Right ventricle myocardium inferior (tissue), 1 donor: ENCODE measurements at regions not wholly inside any gene's neighbourhood (a gene's known extent, or its start where the extent isn't known, plus 50 kb on each side); places are given as distances from the start of the nearest gene placed in this dataset.
"Not testable (repeated sequence)": the region's sequence is repeated elsewhere in the genome, so short reads cannot be mapped to it uniquely, and the experiment has no call there.

Source experiments
- ATAC-seq: fragments of 200-7000 bp; cut with Tn5 transposase; one replicate; pipeline ENCODE4 v1.9.1; 2020; ENCODE audit warnings: mild to moderate bottlenecking, moderate library complexity
- DNase-seq: peaks from one replicate; pipeline ENCODE4 v3.0.0; 2021; ENCODE audit errors: missing footprints
- intact Hi-C: fragments of 100-400 bp; cut with DNase I; formaldehyde crosslinking; loops from one replicate; pipeline ENCODE4 v1.11.0; 2022
- donor health status: DM: no; HTN: yes; CAD: no; lungs with severe emphysema.

- intact Hi-C loops, result no loop called here
- DNase-seq, result no peak
- ATAC-seq, result no peak
These were observed 526.4 kb downstream of the CBLN4 start for GRCh38 chr20:55478724-55479450.

- no peak for DNase-seq
- intact Hi-C loops, result no loop called here
- ATAC-seq, result no peak
These were observed 532.6 kb downstream of the CBLN4 start for GRCh38 chr20:55472704-55473103.

- intact Hi-C loops, result no loop called here
- no peak for DNase-seq
- no peak for ATAC-seq
These were observed 534.0 kb downstream of the CBLN4 start for GRCh38 chr20:55471052-55472006.

- no peak for ATAC-seq
- intact Hi-C loops, result no loop called here
These were observed 536.2 kb downstream of the CBLN4 start for GRCh38 chr20:55469074-55469473.

GRCh38 chr20:55461519-55461918 is 543.8 kb downstream of the CBLN4 start:
- ATAC-seq (no peak), DNase-seq (no peak)
- intact Hi-C loops, result no loop called here

More at GRCh38 chr20:55469074-55469473, 536.2 kb downstream of the CBLN4 start:
- DNase-seq, result no peak

GRCh38 chr20:55456316-55456940 is 548.9 kb downstream of the CBLN4 start:
- DNase-seq (no peak), ATAC-seq (no peak)
- intact Hi-C loops, result no loop called here

GRCh38 chr20:55449091-55449490 is 556.2 kb downstream of the CBLN4 start:
- no peak for ATAC-seq
- no peak for DNase-seq
- intact Hi-C loops, result no loop called here

- no peak for ATAC-seq
- DNase-seq, result no peak
- intact Hi-C loops, result no loop called here
These were observed 559.0 kb downstream of the CBLN4 start for GRCh38 chr20:55446301-55446700.

- ATAC-seq, result no peak
- intact Hi-C loops, result no loop called here
- DNase-seq, result no peak
These were observed 566.2 kb downstream of the CBLN4 start for GRCh38 chr20:55439070-55439469.

GRCh38 chr20:55437798-55438415 is 567.4 kb downstream of the CBLN4 start:
- ATAC-seq (no peak), DNase-seq (no peak)
- intact Hi-C loops, result no loop called here

GRCh38 chr20:55424968-55425367 is 580.4 kb downstream of the CBLN4 start:
- DNase-seq (no peak), ATAC-seq (peak; percentile 84)
- intact Hi-C loops, result no loop called here

GRCh38 chr20:55424476-55424875 is 580.8 kb downstream of the CBLN4 start:
- intact Hi-C loops, result no loop called here
- DNase-seq, result no peak
- no peak for ATAC-seq

GRCh38 chr20:55417836-55418235 is 587.5 kb downstream of the CBLN4 start:
- peak; percentile 60 for ATAC-seq
- no peak for DNase-seq
- intact Hi-C loops, result no loop called here

GRCh38 chr20:55415567-55416142 is 589.7 kb downstream of the CBLN4 start:
- ATAC-seq, result no peak
- no peak for DNase-seq
- intact Hi-C loops, result no loop called here

GRCh38 chr20:55412508-55412907 is 592.8 kb downstream of the CBLN4 start:
- ATAC-seq, intact Hi-C loops, DNase-seq: not testable (repeated sequence)

- intact Hi-C loops, result no loop called here
- ATAC-seq (no peak), DNase-seq (no peak)
These were observed 598.4 kb downstream of the CBLN4 start for GRCh38 chr20:55406891-55407290.

- DNase-seq, result no peak
- intact Hi-C loops, result loop anchor here (10.0 kb wide), 1 partner anchor 340 kb away; no protein-coding TSS in a partner anchor
- no peak for ATAC-seq
These were observed 610.7 kb downstream of the CBLN4 start for GRCh38 chr20:55394592-55394991.

- intact Hi-C loops, result loop anchor here (10.0 kb wide), 1 partner anchor 336 kb away; no protein-coding TSS in a partner anchor
- DNase-seq (no peak), ATAC-seq (no peak)
These were observed 614.5 kb downstream of the CBLN4 start for GRCh38 chr20:55390791-55391190.

GRCh38 chr20:55386686-55387085 is 618.6 kb downstream of the CBLN4 start:
- ATAC-seq (no peak), DNase-seq (no peak)
- intact Hi-C loops, result no loop called here
